ENCODE measurements at regions not wholly inside any gene's neighbourhood (a gene's known extent, or its start where the extent isn't known, plus 50 kb on each side); places are given as distances from the start of the nearest gene placed in this dataset.

GRCh38 chr10:33818343-33818742 lies 483.9 kb upstream of the NRP1 start:
- Histone ChIP-seq H3K9me3 (ENCODE audit: control insufficient read depth, insufficient read depth, low read length) (no peaks in the 10 kb centered on the region), H3F3A (ENCODE audit: control insufficient read depth, insufficient read depth) (no peaks in the 10 kb centered on the region), H3K9me2 (replicated peaks; ENCODE audit: control insufficient read depth, low read length) (no peaks in the 10 kb centered on the region), H3K4me3 (ENCODE audit: low read length) (no peak overlapping the region), H3K27ac (ENCODE audit: low read depth, low read length) (no peak overlapping the region), H3K79me2 (ENCODE audit: control insufficient read depth, low read length) (no peaks in the 10 kb centered on the region), H3K36me3 (ENCODE audit: control insufficient read depth, low read length) (no peaks in the 10 kb centered on the region), H3K27me3 (ENCODE audit: control insufficient read depth, low read length) (no peaks in the 10 kb centered on the region), H3K4me1 (ENCODE audit: control insufficient read depth, low read length) (peaks cover 10% of the 10 kb centered on the region), H3K4me2 (ENCODE audit: low read length) (peak overlapping the region; percentile 21; the same call in 1 of the 2 replicates), H4K20me1 (ENCODE audit: control insufficient read depth, insufficient read depth, low read depth, low read length) (no peaks in the 10 kb centered on the region)
- TF ChIP-seq EZH2phosphoT487 (IDR thresholded peaks at IDR 0.05; ENCODE audit: borderline replicate concordance, low read length) = no peak
- no peak for TF ChIP-seq CTCF (IDR thresholded peaks at IDR 0.05; ENCODE audit: low read depth, low read length, poor library complexity, severe bottlenecking)

- no peaks in the 10 kb centered on the region for H4K20me1 ChIP-seq (ENCODE audit: control insufficient read depth, insufficient read depth, low read depth, low read length)
- no peaks in the 10 kb centered on the region for H3K27me3 ChIP-seq (ENCODE audit: control insufficient read depth, low read length)
- no peaks in the 10 kb centered on the region for H3K36me3 ChIP-seq (ENCODE audit: control insufficient read depth, low read length)
- H3F3A ChIP-seq (ENCODE audit: control insufficient read depth, insufficient read depth) = no peaks in the 10 kb centered on the region
- no peaks in the 10 kb centered on the region for H3K9me2 ChIP-seq (replicated peaks; ENCODE audit: control insufficient read depth, low read length)
- H3K27ac ChIP-seq (ENCODE audit: low read depth, low read length) = no peak overlapping the region
- H3K4me1 ChIP-seq (ENCODE audit: control insufficient read depth, low read length) = peaks cover 10% of the 10 kb centered on the region
- H3K4me2 ChIP-seq (ENCODE audit: low read length) = no peak overlapping the region
- TF ChIP-seq CTCF (IDR thresholded peaks at IDR 0.05; ENCODE audit: low read depth, low read length, poor library complexity, severe bottlenecking) (no peak), EZH2phosphoT487 (IDR thresholded peaks at IDR 0.05; ENCODE audit: borderline replicate concordance, low read length) (no peak)
- no peaks in the 10 kb centered on the region for H3K79me2 ChIP-seq (ENCODE audit: control insufficient read depth, low read length)
- no peaks in the 10 kb centered on the region for H3K9me3 ChIP-seq (ENCODE audit: control insufficient read depth, insufficient read depth, low read length)
- H3K4me3 ChIP-seq (ENCODE audit: low read length) = no peak overlapping the region
Observed at GRCh38 chr10:33817605-33818004, 483.1 kb upstream of the NRP1 start.

GRCh38 chr10:33815776-33816175 lies 481.3 kb upstream of the NRP1 start:
- no peaks in the 10 kb centered on the region for H3K27me3 ChIP-seq (ENCODE audit: control insufficient read depth, low read length)
- H3K27ac ChIP-seq (ENCODE audit: low read depth, low read length) = no peak overlapping the region
- no peaks in the 10 kb centered on the region for H3K79me2 ChIP-seq (ENCODE audit: control insufficient read depth, low read length)
- peaks cover 10% of the 10 kb centered on the region for H3K4me1 ChIP-seq (ENCODE audit: control insufficient read depth, low read length)
- no peaks in the 10 kb centered on the region for H4K20me1 ChIP-seq (ENCODE audit: control insufficient read depth, insufficient read depth, low read depth, low read length)
- TF ChIP-seq EZH2phosphoT487 (IDR thresholded peaks at IDR 0.05; ENCODE audit: borderline replicate concordance, low read length) = no peak
- no peak for TF ChIP-seq CTCF (IDR thresholded peaks at IDR 0.05; ENCODE audit: low read depth, low read length, poor library complexity, severe bottlenecking)
- H3K9me2 ChIP-seq (replicated peaks; ENCODE audit: control insufficient read depth, low read length) = no peaks in the 10 kb centered on the region
- H3K36me3 ChIP-seq (ENCODE audit: control insufficient read depth, low read length) = no peaks in the 10 kb centered on the region
- H3F3A ChIP-seq (ENCODE audit: control insufficient read depth, insufficient read depth) = no peaks in the 10 kb centered on the region
- no peaks in the 10 kb centered on the region for H3K9me3 ChIP-seq (ENCODE audit: control insufficient read depth, insufficient read depth, low read length)
- H3K4me3 ChIP-seq (ENCODE audit: low read length) = no peak overlapping the region
- H3K4me2 ChIP-seq (ENCODE audit: low read length) = no peak overlapping the region

GRCh38 chr10:33813871-33814270 lies 479.4 kb upstream of the NRP1 start:
- H3K36me3 ChIP-seq (ENCODE audit: control insufficient read depth, low read length) = no peaks in the 10 kb centered on the region
- no peaks in the 10 kb centered on the region for H3K9me3 ChIP-seq (ENCODE audit: control insufficient read depth, insufficient read depth, low read length)
- no peak overlapping the region for H3K27ac ChIP-seq (ENCODE audit: low read depth, low read length)
- H3K27me3 ChIP-seq (ENCODE audit: control insufficient read depth, low read length) = no peaks in the 10 kb centered on the region
- no peak overlapping the region for H3K4me3 ChIP-seq (ENCODE audit: low read length)
- TF ChIP-seq EZH2phosphoT487 (IDR thresholded peaks at IDR 0.05; ENCODE audit: borderline replicate concordance, low read length) (no peak), CTCF (IDR thresholded peaks at IDR 0.05; ENCODE audit: low read depth, low read length, poor library complexity, severe bottlenecking) (no peak)
- H3K4me1 ChIP-seq (ENCODE audit: control insufficient read depth, low read length) = peaks cover 10% of the 10 kb centered on the region
- H4K20me1 ChIP-seq (ENCODE audit: control insufficient read depth, insufficient read depth, low read depth, low read length) = no peaks in the 10 kb centered on the region
- no peak overlapping the region for H3K4me2 ChIP-seq (ENCODE audit: low read length)
- no peaks in the 10 kb centered on the region for H3K9me2 ChIP-seq (replicated peaks; ENCODE audit: control insufficient read depth, low read length)
- H3K79me2 ChIP-seq (ENCODE audit: control insufficient read depth, low read length) = no peaks in the 10 kb centered on the region
- no peaks in the 10 kb centered on the region for H3F3A ChIP-seq (ENCODE audit: control insufficient read depth, insufficient read depth)
